DMS114 treated with DMSO at 0.1 percent for 48 hours (cell line): ENCODE measurements at regions not wholly inside any gene's neighbourhood (a gene's known extent, or its start where the extent isn't known, plus 50 kb on each side); places are given as distances from the start of the nearest gene placed in this dataset.

Experiments used
- DNase-seq: peaks from one replicate; lab custom pipeline; 2025; ENCODE audit not compliant: unreplicated experiment; lab: John Stamatoyannopoulos, UW

GRCh38 chr6:9627916-9628315 lies 787.0 kb downstream of the TFAP2A start:
- DNase-seq = no peak

- no peak for DNase-seq
These were observed 790.9 kb downstream of the TFAP2A start for GRCh38 chr6:9623985-9624384.

DNA sequence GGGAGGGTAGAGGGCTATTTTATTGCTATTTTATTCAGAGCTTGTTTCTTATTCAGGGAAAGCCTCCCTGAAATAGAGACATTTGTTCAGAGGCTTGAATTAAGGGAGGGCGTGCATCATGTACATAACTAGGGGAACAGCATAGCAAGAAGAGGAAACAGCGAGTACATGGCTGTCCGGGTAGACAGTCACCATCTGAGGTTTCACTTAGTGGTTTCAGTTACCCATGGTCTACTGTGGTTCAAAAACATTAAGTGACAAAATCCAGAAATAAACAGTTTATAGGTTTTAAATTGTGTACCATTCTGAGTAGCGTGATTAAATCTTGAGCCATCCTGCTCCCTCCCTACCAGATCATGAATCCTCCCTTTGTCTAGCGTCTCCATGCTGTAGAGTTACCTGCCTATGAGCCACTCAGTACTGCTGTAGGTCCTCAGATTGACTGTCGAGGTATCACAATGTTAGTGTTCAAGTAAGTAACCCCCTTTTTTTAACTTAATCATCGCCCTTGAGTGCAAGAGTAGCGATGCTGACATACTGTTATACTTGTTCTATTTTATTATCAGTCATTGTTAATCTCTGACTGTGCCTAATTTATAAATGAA lies 791.5 kb downstream of the TFAP2A start:
- DNase-seq = no peak

DNA sequence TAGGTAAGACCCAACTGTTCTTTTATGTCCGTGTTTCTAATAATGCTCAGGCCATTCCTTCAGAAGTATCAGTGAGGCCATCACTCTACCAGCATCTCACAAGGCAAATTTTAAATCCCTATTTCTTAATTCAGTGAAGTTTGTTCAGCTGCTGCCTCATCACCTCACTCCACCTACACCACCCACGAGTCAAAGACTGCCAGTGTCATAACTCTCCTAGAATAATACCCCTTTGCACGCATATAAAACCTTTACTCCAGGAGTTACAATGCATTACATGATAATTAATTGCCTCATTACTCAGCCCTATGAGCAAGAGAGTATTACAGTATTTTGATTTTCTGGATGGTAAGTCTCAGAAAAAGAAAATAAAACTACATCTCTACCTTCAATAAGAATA lies 793.6 kb downstream of the TFAP2A start:
- DNase-seq = no peak

- no peak for DNase-seq
These were observed 794.2 kb downstream of the TFAP2A start for GRCh38 chr6:9620687-9621086.

GRCh38 chr6:9620263-9620662 lies 794.6 kb downstream of the TFAP2A start:
- DNase-seq = no peak

DNA sequence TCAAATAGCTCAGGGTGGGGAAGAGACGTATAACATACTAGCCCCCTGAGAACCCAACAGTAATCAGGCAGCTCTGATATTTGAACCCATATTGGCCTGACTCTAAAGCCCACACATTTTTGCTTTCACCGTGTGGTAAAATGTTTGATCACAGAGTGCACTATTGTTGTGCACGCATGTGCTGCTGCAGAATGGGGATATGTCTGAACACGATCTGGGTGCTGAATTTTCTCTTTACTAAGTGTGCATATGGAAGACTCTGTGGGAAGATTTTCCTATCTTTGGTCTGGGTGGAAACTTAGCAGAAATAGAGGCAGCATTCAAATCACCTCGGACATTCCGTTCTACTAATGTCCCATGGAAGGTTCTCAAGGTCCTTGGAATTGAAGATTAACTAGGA lies 800.1 kb downstream of the TFAP2A start:
- DNase-seq = no peak

GRCh38 chr6:9612489-9612888 lies 802.4 kb downstream of the TFAP2A start:
- DNase-seq = no peak

- no peak for DNase-seq
These were observed 804.1 kb downstream of the TFAP2A start for GRCh38 chr6:9610620-9611415.

DNA sequence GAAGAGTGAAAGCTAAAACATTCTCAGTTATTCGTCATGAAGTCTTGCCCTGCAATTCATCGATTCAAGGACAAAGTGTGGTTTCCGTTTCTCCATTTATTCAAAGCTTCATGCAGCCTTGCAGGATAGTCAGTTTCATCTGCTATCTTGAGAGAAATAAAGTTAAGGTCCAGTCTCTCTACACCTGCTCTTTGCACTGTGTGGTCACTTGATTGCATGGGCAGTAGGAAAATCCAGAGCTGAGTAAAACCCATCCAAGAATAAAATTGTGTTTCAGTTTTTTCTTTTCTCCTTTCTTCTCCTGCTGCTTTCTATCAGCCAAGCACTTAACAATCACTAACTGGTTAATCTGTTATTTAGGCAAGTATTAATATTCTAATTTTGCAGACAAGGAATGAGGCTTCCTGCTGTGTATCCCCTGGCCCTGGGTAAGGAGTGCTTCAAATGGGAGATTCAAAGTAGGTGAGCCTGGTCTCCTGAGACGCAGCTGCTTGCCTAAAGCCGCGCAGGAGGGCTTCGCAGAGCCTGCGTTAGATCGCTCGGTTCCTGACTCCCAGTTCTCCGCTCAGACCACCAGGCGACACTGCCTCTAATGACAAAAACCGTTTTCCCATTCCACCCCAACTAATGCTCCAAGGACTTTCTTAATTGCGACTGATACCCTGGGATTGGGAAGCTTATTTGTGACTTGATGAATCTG lies 808.3 kb downstream of the TFAP2A start:
- DNase-seq = peak; percentile 18

DNA sequence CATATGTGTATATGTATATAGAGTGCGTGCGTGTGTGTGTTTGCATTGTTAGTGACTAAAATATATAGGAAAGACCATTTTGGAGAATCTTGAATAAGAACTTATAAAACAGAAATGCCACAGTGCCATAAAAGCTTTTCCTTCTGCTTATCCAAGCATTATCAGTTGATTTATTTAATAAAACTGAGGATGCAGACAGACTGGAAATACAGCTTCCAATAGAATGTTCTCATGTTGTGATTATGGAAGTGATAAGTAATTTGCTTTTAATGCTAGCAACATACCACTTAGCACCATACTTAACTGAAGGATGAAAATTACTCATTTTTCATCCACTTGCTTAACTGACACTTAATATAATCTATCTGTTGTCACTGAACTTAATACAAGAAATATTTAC lies 820.1 kb downstream of the TFAP2A start:
- DNase-seq = no peak

GRCh38 chr6:9593554-9593953 lies 821.3 kb downstream of the TFAP2A start:
- DNase-seq = no peak

DNA sequence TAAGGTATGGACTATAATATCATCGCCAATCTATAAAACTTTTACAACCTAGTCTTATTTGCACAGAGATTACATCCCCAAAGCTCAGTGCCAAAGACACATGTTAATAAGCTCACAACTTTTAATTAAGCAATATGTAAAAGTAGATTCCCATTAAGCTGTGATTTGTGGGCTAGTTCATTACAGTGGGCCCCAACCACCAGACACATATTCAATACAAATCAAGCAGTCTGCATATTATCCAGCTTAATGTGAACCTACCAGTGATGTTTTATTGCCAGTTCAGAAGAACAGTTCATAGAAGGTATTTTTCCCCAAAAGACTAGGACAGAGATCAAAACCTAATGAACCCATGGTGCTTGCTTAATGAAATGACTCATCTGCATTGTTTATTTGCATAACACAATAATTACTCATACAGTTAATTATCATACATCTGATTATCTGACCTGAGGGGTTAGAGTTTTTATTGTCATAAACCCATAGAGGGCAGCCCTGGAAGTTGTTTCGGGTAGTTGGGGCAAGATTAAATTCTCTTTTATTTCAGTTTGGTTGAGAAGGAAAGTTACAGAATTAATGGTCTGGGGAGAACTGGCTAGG lies 831.0 kb downstream of the TFAP2A start:
- no peak for DNase-seq

DNA sequence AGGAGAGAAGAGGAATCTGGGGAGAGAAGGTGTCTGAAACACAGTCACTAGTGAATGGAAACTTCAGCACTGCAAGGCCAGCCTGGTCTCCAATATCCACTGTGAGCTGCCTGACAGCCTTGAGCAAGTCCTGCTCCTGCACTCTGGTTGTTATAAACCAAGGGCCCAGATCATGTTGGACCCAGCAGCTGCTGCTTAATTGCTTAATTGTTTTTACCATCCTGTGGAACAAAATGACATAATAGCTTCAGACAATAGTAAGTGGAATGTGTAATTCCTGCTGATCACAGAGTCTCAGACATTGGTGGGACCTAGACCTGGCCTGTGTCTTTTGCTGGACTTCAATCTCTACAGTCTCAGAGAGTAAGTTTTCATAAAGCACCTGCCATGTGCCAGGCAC lies 833.7 kb downstream of the TFAP2A start:
- DNase-seq = no peak

- DNase-seq = no peak
These were observed 838.4 kb downstream of the TFAP2A start for GRCh38 chr6:9576521-9576920.

DNA sequence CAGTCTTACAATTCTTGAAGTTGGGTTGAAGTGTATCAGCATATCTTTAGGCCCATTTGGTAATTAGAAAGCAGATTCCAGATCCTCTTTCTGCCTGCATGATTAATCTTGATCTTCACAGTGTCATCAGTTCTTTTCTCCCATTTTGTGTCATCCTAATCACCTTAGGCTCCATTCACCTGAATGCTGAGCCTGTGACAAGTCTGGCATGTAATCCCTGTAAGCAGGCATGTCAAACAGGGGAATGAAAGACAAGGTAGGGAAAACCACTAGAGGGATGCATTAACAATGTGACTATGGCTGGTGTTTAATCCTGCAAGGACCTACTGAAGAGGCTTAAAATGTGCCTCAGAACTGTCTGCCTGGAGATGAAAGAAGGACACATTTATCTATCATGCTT lies 848.8 kb downstream of the TFAP2A start:
- no peak for DNase-seq

GRCh38 chr6:9564021-9564420 lies 850.9 kb downstream of the TFAP2A start:
- no peak for DNase-seq

- DNase-seq = no peak
These were observed 851.3 kb downstream of the TFAP2A start for GRCh38 chr6:9563568-9563967.

GRCh38 chr6:9554806-9555205 lies 860.1 kb downstream of the TFAP2A start:
- DNase-seq = no peak

GRCh38 chr6:9554323-9554722 lies 860.6 kb downstream of the TFAP2A start:
- DNase-seq = no peak

GRCh38 chr6:9553002-9553401 lies 861.9 kb downstream of the TFAP2A start:
- DNase-seq = no peak

DNA sequence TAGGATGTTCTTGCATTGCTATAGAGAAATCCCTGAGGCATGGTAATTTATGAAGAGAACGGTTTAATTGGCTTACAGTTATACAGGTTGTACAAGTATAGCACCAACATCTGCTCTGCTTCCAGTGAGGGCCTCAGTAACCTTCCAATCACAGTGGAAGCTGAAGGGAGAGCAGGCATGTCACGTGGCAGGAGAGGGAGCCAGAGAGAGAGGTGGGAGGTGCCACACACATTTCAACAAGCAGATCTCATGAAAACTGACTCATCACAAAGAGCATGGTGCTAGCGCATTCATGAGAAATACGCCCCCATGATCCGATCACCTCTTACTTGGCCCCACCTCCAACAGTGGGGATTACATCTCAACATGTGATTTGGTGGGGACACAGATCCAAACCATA lies 871.2 kb downstream of the TFAP2A start:
- no peak for DNase-seq
